MCF 10A (cell line): ENCODE measurements at regions not wholly inside any gene's neighbourhood (a gene's known extent, or its start where the extent isn't known, plus 50 kb on each side); places are given as distances from the start of the nearest gene placed in this dataset.

ENCODE experiments used
- BruUV-seq: library from RNA; stranded (reverse); fragments of 400-500 nt; replicated peaks from 2 replicates; lab custom pipeline; 2021; lab: Mats Ljungman, UMichigan
- CTCF ChIA-PET: fragments of 300-600 bp; sonication (Branson Sonifier 250); formaldehyde crosslinking; extraction: SDS; loops from one replicate; lab custom pipeline; 2021; ENCODE audit warnings: antibody characterized with exemption, inconsistent platforms; lab: Yijun Ruan, JAX
- POLR2A ChIA-PET: fragments of 300-600, 350-650 bp; sonication (Branson Sonifier 250); formaldehyde crosslinking; extraction: SDS; loops from one replicate; lab custom pipeline; 2020; ENCODE audit warnings: antibody characterized with exemption, inconsistent platforms; lab: Yijun Ruan, JAX
- DNase-seq: peaks from one replicate; pipeline ENCODE4 v3.0.0-alpha.2; 2018; ENCODE audit not compliant: unreplicated experiment
- H3K27ac Mint-ChIP-seq: one replicate; pipeline ENCODE4 v1.8.0; 2022; ENCODE audit warnings: mild to moderate bottlenecking, low read depth, mixed read lengths; ENCODE audit not compliant: unreplicated experiment
- H3K27me3 Mint-ChIP-seq: one replicate; pipeline ENCODE4 v1.8.0; 2022; ENCODE audit warnings: mixed read lengths; ENCODE audit not compliant: insufficient read depth, unreplicated experiment
- H3K36me3 Mint-ChIP-seq: one replicate; pipeline ENCODE4 v1.8.0; 2022; ENCODE audit warnings: mild to moderate bottlenecking, moderate library complexity, mixed read lengths; ENCODE audit not compliant: insufficient read depth, unreplicated experiment
- H3K4me1 Mint-ChIP-seq: one replicate; pipeline ENCODE4 v1.8.0; 2022; ENCODE audit warnings: mixed read lengths; ENCODE audit not compliant: insufficient read depth, unreplicated experiment
- H3K4me3 Mint-ChIP-seq: one replicate; pipeline ENCODE4 v1.8.0; 2022; ENCODE audit warnings: mild to moderate bottlenecking, moderate library complexity, mixed read lengths; ENCODE audit not compliant: unreplicated experiment
- H3K9me3 Mint-ChIP-seq: one replicate; pipeline ENCODE4 v1.8.0; 2022; ENCODE audit warnings: mixed read lengths; ENCODE audit not compliant: unreplicated experiment
- CTCF ChIP-seq: fragments of 200-600 bp; IDR thresholded peaks from one replicate; pipeline ENCODE4 v1.8.0; 2022; ENCODE audit warnings: antibody characterized with exemption, mild to moderate bottlenecking; ENCODE audit not compliant: unreplicated experiment
- intact Hi-C: fragments of 100-400 bp; cut with micrococcal nuclease; formaldehyde crosslinking; loops from 2 replicates; pipeline ENCODE4 v1.14.1; 2022

- Mint-ChIP-seq H3K36me3 (no peaks in the 10 kb centered on the region), H3K27me3 (peaks cover 5% of the 10 kb centered on the region), H3K9me3 (no peaks in the 10 kb centered on the region), H3K4me3 (no peak overlapping the region), H3K27ac (no peak overlapping the region), H3K4me1 (peaks cover 7% of the 10 kb centered on the region)
- ChIA-PET POLR2A (interaction anchor here (0.9 to 1.9 kb wide), 2 partner anchors 10 to 51 kb away, joined by 3 to 6 read pairs; no protein-coding TSS in a partner anchor), CTCF (interaction anchor here (1.2 to 1.3 kb wide), 2 partner anchors 28 to 226 kb away, joined by 3 to 4 read pairs; no protein-coding TSS in a partner anchor)
- intact Hi-C loops = no loop called here
- no peak for TF ChIP-seq CTCF
- DNase-seq = no peak
- BruUV-seq = no TSS peak
These were observed 151.7 kb downstream of the SNX18 start for GRCh38 chr5:54669285-54669684.

- Mint-ChIP-seq H3K9me3 (no peaks in the 10 kb centered on the region), H3K27me3 (no peaks in the 10 kb centered on the region), H3K4me3 (no peak overlapping the region), H3K4me1 (peaks cover 15% of the 10 kb centered on the region), H3K36me3 (no peaks in the 10 kb centered on the region), H3K27ac (no peak overlapping the region)
- no peak for TF ChIP-seq CTCF
- ChIA-PET CTCF (no interaction called here), POLR2A (no interaction called here)
- intact Hi-C loops = no loop called here
- DNase-seq = no peak
- no TSS peak for BruUV-seq
These were observed 150.5 kb downstream of the SNX18 start for GRCh38 chr5:54668096-54668495.

- Mint-ChIP-seq H3K36me3 (no peaks in the 10 kb centered on the region), H3K27ac (no peak overlapping the region), H3K4me1 (peaks cover 15% of the 10 kb centered on the region), H3K4me3 (no peak overlapping the region), H3K9me3 (no peaks in the 10 kb centered on the region), H3K27me3 (no peaks in the 10 kb centered on the region)
- ChIA-PET CTCF (no interaction called here), POLR2A (no interaction called here)
- intact Hi-C loops = no loop called here
- BruUV-seq = no TSS peak
- TF ChIP-seq CTCF = no peak
- DNase-seq = no peak
These were observed 149.6 kb downstream of the SNX18 start for GRCh38 chr5:54667136-54667535.

GRCh38 chr5:54663866-54664265 is 146.3 kb downstream of the SNX18 start:
- ChIA-PET CTCF (interaction anchor here (0.8 kb wide), 1 partner anchor 133 kb away, joined by 3 read pairs; no protein-coding TSS in a partner anchor), POLR2A (interaction anchor here (0.9 to 1.4 kb wide), 2 partner anchors 12 to 48 kb away, joined by 9 read pairs; no protein-coding TSS in a partner anchor)
- no peak overlapping the region for H3K27ac Mint-ChIP-seq
- H3K4me1 Mint-ChIP-seq = peaks cover 9% of the 10 kb centered on the region
- intact Hi-C loops = no loop called here
- H3K9me3 Mint-ChIP-seq = no peaks in the 10 kb centered on the region
- H3K27me3 Mint-ChIP-seq = no peaks in the 10 kb centered on the region
- DNase-seq = peak; percentile 71
- no peaks in the 10 kb centered on the region for H3K36me3 Mint-ChIP-seq
- no peak overlapping the region for H3K4me3 Mint-ChIP-seq
- no TSS peak for BruUV-seq
- TF ChIP-seq CTCF = no peak
